ENCODE measurements at regions not wholly inside any gene's neighbourhood (a gene's known extent, or its start where the extent isn't known, plus 50 kb on each side); places are given as distances from the start of the nearest gene placed in this dataset.

- no peak for DNase-seq (ENCODE audit: low spot score)
These were observed 543.4 kb upstream of the DIPK2B start for GRCh38 chrX:45743906-45744625.

GRCh38 chrX:45743081-45743533, 542.4 kb upstream of the DIPK2B start:
- no peak for DNase-seq (ENCODE audit: low spot score)

GRCh38 chrX:45740291-45740690, 539.6 kb upstream of the DIPK2B start:
- DNase-seq (ENCODE audit: low spot score): no peak

GRCh38 chrX:45735571-45735970, 534.9 kb upstream of the DIPK2B start:
- DNase-seq (ENCODE audit: low spot score): no peak

GRCh38 chrX:45731448-45731847, 530.8 kb upstream of the DIPK2B start:
- no peak for DNase-seq (ENCODE audit: low spot score)

- no peak for DNase-seq (ENCODE audit: low spot score)
These were observed 527.1 kb upstream of the DIPK2B start for GRCh38 chrX:45727761-45728160.

GRCh38 chrX:45722471-45722870, 521.8 kb upstream of the DIPK2B start:
- no peak for DNase-seq (ENCODE audit: low spot score)

- DNase-seq (ENCODE audit: low spot score): no peak
These were observed 519.2 kb upstream of the DIPK2B start for GRCh38 chrX:45719751-45720501.

- DNase-seq (ENCODE audit: low spot score): no peak
These were observed 518.0 kb upstream of the DIPK2B start for GRCh38 chrX:45718676-45719075.

- no peak for DNase-seq (ENCODE audit: low spot score)
These were observed 516.1 kb upstream of the DIPK2B start for GRCh38 chrX:45716750-45717149.

GRCh38 chrX:45715748-45716147, 515.1 kb upstream of the DIPK2B start:
- DNase-seq (ENCODE audit: low spot score): no peak

- DNase-seq (ENCODE audit: low spot score): no peak
These were observed 514.2 kb upstream of the DIPK2B start for GRCh38 chrX:45714866-45715265.

- DNase-seq (ENCODE audit: low spot score): no peak
These were observed 511.4 kb upstream of the DIPK2B start for GRCh38 chrX:45712067-45712466.

- no peak for DNase-seq (ENCODE audit: low spot score)
These were observed 510.6 kb upstream of the DIPK2B start for GRCh38 chrX:45711231-45711630.

- DNase-seq (ENCODE audit: low spot score): peak; percentile 4
These were observed 509.6 kb upstream of the DIPK2B start for GRCh38 chrX:45710081-45710801.

- DNase-seq (ENCODE audit: low spot score): no peak
These were observed 508.7 kb upstream of the DIPK2B start for GRCh38 chrX:45709381-45709780.

- DNase-seq (ENCODE audit: low spot score): no peak
These were observed 498.5 kb upstream of the DIPK2B start for GRCh38 chrX:45699158-45699557.

GRCh38 chrX:45697591-45697990, 496.9 kb upstream of the DIPK2B start:
- DNase-seq (ENCODE audit: low spot score): no peak

GRCh38 chrX:45696736-45697135, 496.1 kb upstream of the DIPK2B start:
- no peak for DNase-seq (ENCODE audit: low spot score)

GRCh38 chrX:45689971-45690370, 489.3 kb upstream of the DIPK2B start:
- no peak for DNase-seq (ENCODE audit: low spot score)

GRCh38 chrX:45683914-45684313, 483.2 kb upstream of the DIPK2B start:
- DNase-seq (ENCODE audit: low spot score): no peak

GRCh38 chrX:45681891-45682290, 481.2 kb upstream of the DIPK2B start:
- DNase-seq (ENCODE audit: low spot score): no peak

Data from CD4-positive, alpha-beta T cell treated with Interleukin-6 at 100 ng/mL for 8 hours (primary cell).